CD1c-positive myeloid dendritic cell (primary cell): ENCODE measurements at regions not wholly inside any gene's neighbourhood (a gene's known extent, or its start where the extent isn't known, plus 50 kb on each side); places are given as distances from the start of the nearest gene placed in this dataset.

ENCODE experiments used
- DNase-seq: peaks from one replicate; pipeline ENCODE4 v3.0.0-alpha.2; 2016; ENCODE audit errors: extremely low spot score

GRCh38 chr6:19324376-19324775, 512.8 kb upstream of the ID4 start:
- DNase-seq, result no peak

DNA sequence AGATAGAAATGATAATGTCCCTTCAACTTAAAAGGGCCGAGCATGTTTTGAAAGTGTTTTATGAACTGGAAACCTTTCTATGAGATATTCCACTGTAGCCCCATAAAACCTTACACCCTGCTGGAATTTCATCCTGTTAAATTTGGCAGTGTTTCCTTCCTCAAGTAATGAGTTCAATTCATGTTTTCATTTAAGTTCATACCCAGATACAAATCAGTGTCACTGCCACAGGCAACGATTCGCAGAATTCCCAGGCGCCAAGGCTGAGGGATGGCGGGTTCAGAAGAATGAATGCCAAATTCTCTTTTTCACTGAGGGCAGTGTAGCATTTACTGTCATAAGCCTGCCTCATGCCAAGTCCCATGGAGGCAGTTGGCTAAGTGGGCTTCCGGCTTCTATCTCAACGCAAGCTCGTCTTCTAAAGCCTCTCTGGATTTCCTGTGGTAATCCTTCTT, 511.8 kb upstream of the ID4 start:
- DNase-seq, result no peak

DNA sequence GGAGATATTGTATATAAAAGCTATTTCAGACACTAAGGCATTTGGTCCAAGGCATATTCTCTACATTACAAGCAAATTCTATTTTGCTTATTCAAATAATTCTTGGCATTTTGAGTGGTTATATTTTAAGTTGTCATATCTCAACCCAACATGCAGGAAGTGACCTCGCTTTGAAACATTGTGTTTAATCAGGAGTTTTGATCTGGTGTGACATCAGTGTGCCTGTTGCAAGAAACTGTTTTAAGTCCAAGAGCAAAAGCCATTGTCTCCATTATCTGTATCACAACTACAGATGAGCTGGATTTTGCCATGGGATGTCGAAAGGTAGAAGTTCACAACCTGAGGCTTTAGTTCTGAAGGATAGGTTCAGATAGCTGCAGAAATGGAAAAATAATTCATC, 509.9 kb upstream of the ID4 start:
- DNase-seq, result no peak

DNA sequence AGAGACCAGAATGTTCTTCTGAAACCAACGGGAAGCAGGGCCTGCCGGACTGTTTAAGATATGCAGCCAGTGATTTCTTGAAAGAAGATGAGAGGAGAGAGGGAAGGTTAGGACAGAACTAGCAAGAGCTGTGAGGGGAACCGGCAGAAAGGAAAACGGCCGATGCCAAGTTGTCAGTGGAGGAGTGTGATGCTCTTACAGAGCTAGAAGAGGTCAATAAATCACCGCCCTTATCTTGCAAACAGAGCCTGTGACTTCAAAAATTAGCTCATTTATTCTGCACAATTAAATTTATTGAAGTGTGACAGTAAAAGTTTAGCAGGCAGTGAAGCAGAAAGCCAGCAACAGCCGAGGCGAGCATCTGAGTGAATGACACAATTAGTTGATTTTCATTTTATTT, 509.5 kb upstream of the ID4 start:
- no peak for DNase-seq

GRCh38 chr6:19329078-19329477, 508.1 kb upstream of the ID4 start:
- no peak for DNase-seq

- no peak for DNase-seq
Measured at GRCh38 chr6:19331089-19331488, 506.1 kb upstream of the ID4 start.

DNA sequence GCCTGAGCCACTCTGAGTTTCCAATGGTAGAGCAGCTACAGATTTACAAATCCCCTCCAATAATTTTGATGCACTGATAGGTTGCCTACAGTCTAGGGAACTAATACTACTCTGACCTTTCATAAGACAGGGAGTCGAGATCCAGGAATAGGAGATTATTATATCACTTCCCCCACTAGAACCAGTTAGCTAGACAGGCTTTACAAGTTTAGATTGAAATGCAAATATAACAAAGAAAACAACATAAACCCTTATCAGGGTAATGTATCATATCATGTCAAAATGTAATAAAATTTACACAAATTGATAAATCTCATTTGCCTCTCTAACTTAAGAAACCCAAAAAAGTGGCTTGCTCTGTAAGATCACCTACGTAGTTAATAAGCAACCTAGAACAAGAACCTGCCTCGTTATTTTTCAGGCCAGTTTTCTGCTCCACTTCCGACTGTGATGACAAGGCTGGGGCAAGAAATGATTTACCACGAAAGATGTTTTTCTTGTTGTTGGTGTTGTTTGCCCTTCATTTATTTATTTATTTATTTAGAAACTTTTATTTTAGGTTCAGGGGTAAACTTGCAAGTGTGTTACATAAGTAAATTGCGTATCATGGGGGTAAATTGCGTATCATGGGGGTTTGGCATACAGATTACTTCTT, 504.2 kb upstream of the ID4 start:
- DNase-seq, result no peak

DNA sequence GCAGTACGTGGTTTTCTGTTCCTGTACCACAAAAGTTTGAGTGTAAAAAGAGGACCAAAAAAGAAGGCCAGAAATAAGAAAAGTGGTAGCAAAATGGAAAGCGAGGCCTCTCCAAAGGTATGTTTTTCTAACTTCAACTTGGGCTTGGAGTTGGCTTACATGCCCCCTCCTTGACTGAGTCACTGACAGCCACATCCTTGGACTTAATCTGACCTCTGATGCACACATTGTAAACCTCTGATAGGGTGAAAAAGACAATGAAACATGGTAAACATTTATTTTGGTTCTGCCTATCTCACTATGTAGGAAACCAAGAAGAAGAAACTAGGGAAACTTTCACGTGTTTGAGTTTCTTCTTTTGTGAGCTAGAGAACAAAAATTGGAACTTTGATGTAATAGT, 503.2 kb upstream of the ID4 start:
- DNase-seq, result no peak

DNA sequence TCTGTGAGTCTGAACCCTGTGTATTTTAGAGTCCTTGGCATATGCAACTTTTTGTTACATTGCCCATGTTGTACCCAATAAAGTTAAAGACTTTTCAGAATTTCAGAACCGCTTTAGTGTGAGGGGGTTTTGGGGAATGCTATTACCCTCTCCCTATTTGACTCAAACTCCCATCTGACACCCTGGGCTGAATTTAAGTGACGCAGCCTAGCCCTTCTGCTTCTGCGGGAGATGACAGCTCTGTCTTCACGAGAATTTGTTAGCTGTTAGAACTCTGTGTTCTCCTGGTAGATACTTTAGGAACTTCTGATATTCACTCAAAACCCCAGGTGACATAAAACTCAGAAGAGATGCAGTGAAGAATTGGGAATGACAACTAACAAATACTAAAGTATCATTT, 500.6 kb upstream of the ID4 start:
- no peak for DNase-seq

DNA sequence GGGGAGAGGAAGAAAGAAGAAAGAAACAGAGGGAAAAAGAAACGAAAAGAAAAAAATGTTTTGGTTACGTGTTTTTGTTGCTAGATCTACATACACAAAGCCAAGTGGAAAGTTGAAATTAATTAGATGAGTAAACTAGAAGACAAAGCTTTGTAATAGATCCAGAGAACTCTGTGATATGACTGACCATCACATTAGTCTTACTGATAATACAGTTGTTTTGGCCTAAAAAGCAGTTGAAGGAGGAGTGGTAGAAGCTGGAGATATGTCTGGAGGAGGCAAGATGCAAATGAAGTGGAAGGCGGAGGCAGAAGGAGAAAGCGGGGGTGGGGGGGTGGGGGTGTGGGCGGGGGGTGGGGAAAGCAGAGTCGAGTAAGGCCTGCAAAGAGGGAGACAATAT, 500.1 kb upstream of the ID4 start:
- no peak for DNase-seq

DNA sequence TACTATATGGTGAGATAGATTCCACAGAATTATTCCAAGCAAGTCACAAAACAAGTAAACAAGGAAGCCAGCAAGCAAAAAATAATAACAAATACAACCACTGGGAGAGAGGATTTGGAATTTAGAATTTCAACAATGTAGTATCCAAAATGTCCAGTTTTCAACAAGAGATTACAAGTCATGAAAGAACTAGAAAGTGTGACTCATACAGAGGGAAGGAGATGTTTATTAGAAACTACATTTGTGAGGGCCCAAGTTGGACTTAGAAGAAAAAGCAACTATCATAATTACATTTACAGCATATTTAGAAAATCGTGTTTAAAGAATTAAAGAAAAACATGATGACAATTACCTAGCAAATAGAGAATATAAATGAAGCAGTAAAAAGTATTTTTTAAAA, 494.6 kb upstream of the ID4 start:
- no peak for DNase-seq

DNA sequence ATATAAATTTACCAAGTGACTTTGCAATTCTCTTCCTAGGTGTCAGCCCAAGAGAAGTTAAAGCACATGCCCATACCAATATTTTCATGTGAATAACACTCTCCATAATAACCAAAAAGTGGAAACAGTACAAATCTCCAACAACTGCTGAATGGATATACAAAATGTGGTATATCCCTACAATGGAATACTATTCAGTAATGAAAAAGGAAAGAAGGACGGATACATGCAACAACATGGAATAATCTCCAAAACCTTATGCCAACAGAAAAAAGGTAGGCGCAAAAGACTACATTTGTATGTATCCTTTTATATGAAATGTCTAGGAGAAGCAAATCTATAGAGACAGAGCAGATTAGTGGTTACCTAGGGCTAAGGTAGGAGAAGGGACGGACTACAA, 487.7 kb upstream of the ID4 start:
- no peak for DNase-seq

GRCh38 chr6:19354181-19354580, 483.0 kb upstream of the ID4 start:
- DNase-seq, result no peak

DNA sequence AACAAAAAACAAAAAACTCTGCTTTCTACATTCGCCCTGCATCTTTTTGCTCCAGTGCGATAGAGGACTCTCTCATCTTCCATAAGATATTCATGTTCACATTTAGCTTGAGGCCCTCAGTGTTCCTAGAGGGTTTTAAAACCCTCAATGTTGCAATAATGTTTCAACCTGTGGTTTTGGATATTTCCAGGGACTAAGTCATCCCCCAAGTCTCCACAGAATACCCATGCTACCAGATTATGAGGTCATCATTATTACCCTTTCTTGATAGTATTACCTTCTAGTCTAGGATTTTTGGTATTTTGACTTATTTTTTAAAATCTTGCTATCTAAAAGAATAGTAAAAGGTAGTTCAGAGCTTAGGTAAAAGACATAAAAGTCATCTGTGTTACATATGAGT, 480.5 kb upstream of the ID4 start:
- no peak for DNase-seq

GRCh38 chr6:19362396-19362795, 474.8 kb upstream of the ID4 start:
- no peak for DNase-seq

DNA sequence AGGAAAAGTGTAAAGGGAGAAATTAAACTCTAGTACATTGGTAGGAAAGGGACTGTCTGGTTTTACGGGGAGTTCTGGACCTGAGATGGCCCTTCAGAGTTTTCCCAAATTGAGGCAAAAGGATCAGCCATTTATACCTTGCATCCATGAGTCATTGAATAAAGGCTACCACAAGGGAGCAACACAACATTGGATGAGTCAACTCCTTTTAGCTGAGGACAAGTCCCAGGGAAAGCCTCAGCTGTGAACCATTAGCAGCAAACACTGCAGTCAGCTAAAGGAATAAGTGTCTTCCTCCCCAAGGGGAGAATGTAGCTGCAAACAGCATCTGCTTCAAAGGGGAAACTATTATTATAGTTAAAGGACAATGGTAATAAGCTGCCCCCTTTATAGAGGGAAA, 468.7 kb upstream of the ID4 start:
- DNase-seq, result no peak

- DNase-seq, result no peak
Measured at GRCh38 chr6:19369785-19370184, 467.4 kb upstream of the ID4 start.

DNA sequence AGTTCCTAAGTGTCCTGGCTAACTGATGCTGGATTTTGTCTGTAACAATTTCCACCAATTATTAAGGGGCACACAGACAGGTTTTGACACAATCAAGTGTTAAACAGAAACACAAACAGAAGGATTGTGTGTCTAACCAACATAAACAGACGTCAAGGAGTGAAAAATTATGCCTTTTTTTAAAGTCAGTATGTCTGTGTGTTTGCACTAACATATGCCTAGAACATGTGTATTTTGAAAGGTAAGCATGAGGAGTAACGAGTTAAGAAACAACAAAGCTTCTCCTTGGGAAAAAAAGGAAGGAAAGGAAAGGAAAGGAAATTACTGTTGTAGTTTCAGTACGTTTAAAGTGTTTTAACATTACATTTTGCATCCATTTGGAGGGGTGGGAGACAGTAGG, 466.3 kb upstream of the ID4 start:
- no peak for DNase-seq

- no peak for DNase-seq
Measured at GRCh38 chr6:19375613-19376012, 461.6 kb upstream of the ID4 start.

DNA sequence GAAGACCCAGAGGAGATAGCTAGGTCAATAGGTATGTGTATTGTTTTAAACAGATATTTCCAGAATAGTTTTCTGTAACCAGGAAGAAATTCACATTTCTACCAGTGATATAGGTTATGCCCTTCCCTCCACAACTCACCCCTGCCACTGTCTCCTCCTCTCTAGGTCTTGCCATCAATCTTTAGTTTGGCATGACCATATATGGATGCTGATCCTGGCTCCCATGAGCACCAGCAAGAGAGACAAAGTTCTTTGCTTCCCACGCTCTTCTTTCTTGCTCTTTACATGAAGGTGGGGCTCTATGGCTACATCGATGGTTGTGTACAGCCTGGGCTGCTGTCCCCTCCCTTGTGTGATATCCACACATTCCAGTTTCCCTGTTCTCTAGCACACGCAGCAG, 459.4 kb upstream of the ID4 start:
- DNase-seq, result no peak

GRCh38 chr6:19380293-19380692, 456.9 kb upstream of the ID4 start:
- no peak for DNase-seq

DNA sequence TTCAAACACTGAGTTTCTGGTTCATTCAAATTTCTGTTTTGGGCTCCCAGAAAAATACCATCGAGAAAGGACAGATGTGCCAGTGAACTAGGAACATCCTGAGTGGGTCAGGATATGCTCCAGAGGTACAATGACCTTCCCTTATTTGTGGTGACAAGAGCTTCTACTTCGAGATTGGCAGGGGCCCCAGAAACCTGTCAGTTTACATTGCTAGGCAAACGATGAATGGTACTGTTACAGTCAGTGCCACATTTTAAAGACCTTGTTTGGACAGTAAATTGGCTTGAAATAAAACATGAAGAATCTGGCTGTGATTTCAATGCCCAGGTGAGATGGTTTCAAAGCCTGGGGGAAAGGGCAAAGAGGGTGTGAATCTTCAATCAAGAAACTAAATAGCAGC, 454.5 kb upstream of the ID4 start:
- DNase-seq, result no peak

- no peak for DNase-seq
Measured at GRCh38 chr6:19391926-19392325, 445.2 kb upstream of the ID4 start.

- no peak for DNase-seq
Measured at GRCh38 chr6:19394051-19394450, 443.1 kb upstream of the ID4 start.

DNA sequence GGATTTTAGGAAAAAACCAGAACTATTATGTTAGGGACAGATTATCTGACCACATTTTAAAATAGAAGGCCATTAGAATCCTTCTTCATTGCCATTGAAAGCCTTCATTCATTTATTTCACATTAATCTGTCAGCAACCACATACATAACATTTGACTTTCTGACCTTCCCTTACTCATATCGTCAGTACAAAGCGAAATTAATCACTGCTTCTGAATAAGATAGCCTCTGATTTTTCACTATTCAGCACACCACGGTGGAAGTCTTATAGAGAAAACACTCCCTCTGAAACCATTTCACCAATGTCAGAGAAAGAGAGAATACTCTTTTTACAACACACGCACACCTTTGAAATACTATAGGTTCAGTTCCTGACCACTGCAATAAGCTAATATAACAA, 442.5 kb upstream of the ID4 start:
- no peak for DNase-seq
